NCI-H446 treated with DMSO at 0.1 percent for 48 hours (cell line): ENCODE measurements at regions not wholly inside any gene's neighbourhood (a gene's known extent, or its start where the extent isn't known, plus 50 kb on each side); places are given as distances from the start of the nearest gene placed in this dataset.
"Not testable (repeated sequence)": the region's sequence is repeated elsewhere in the genome, so short reads cannot be mapped to it uniquely, and the experiment has no call there.

Source experiments
- DNase-seq: peaks from one replicate; lab custom pipeline; 2025; lab: John Stamatoyannopoulos, UW

- no peak for DNase-seq
Measured at GRCh38 chr6:86609549-86610388, 327.6 kb upstream of the HTR1E start.

DNA sequence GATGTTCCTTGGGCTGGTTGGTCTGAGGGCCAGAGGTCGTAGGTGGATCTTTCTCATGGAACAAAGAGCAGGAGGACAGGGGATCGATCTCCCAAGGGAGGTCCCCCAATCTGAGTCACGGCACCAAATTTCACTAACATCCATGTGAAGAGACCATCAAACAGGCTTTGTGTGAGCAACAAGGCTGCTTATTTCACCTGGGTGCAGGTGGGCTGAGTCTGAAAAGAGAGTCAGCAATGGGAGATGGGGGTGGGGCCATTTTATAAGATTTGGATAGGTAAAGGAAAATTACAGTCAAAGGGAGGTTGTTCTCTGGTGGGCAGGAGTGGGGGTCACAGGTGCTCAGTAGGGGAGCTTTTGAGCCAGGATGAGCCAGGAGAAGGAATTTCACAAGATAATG, 334.0 kb upstream of the HTR1E start:
- DNase-seq = not testable (repeated sequence)

DNA sequence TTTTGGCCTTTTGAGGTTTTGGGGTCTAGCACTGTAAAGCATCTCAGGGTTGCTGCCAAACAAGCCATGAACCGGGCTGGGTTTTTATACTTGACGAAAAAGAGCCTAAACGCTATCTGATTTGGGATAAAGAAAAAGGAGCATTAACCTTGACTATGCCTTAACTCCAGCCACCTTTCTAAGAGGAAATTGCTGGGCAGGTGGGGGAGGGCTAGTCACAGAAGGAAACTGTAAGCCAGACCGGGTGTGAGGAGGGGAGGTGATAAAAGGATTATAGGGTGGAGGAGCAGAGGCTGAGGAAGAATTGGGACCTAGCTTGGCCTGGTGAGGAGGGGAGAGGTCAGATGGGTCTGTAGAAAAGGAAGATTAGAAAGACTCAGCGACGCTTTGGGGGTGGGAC, 335.2 kb upstream of the HTR1E start:
- DNase-seq = not testable (repeated sequence)

GRCh38 chr6:86598969-86599368, 338.4 kb upstream of the HTR1E start:
- not testable (repeated sequence) for DNase-seq

DNA sequence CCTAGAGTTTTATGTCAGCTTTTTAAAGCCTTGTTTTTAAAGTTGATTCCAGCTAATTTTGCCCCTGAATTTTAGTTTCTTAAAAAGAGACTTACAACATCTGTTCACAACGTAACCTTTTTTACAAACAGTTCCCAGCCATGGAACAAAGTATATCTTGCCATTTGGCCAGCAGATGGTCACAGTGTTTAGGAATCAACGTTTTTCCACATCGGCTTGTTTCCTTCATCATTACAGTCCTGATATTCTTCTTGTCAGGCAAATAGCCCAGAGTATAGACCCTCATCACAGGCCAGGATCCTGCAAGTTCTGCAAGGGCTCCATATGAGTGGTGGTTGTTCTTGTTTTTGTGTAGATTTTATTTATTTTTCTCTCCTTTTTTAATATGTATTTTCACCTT, 341.7 kb upstream of the HTR1E start:
- no peak for DNase-seq

DNA sequence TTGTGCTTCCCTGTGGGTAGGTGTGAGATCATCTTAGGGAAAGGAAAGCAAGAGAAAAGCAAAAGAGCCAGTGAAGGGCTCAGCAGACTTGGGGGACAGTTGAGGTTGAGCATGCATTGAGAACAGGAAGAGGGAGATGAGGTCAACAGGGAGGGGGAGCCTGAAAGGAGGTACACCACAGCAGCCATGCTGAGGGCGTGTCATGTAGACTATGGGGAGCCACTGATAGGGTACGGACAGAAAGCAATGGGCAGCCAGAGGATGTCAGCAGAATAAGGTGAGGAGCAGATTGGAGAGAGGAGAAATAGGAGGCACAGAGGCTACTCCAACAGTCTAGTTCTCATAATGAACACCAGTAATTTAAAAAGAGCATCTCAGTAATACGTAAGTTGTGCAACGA, 351.1 kb upstream of the HTR1E start:
- DNase-seq = no peak

DNA sequence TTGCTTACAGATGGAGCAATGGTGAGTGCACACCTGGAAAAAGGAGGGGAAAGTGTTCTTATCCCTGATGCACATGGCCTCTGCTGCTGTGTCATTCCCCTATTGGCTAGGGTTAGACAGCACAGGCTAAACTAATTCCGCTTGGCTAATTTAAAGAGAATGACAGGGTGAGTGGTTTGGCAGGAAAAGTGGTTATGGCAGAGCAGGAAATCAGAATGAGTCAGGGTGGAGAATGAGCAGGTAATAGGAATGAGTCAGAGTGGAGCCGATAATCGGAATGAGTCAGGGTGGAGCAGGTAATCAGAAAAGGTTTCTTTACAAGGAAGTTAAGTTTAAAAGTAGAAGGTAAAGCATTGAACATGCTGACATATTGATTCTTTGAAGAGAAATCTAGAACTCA, 355.5 kb upstream of the HTR1E start:
- no peak for DNase-seq

GRCh38 chr6:86563197-86563596, 374.1 kb upstream of the HTR1E start:
- no peak for DNase-seq

DNA sequence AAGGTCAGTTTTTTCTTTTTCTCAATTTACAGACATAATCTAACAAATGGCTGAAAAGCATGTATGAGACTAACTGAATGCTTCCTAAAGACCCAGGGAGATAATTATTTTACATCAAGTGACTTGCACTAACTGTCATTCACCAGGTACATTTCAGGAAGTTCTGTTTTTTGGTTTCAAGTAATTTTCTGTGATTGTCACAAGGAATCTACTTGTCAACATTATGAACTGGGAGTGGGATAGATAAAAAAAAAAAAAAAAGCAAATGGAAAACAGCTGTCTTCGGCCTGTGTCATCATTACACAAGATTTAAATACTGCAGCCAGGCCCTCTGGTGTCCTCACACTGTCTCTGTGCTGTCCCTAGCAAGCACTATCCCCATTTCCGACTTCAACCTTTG, 379.0 kb upstream of the HTR1E start:
- DNase-seq = no peak

DNA sequence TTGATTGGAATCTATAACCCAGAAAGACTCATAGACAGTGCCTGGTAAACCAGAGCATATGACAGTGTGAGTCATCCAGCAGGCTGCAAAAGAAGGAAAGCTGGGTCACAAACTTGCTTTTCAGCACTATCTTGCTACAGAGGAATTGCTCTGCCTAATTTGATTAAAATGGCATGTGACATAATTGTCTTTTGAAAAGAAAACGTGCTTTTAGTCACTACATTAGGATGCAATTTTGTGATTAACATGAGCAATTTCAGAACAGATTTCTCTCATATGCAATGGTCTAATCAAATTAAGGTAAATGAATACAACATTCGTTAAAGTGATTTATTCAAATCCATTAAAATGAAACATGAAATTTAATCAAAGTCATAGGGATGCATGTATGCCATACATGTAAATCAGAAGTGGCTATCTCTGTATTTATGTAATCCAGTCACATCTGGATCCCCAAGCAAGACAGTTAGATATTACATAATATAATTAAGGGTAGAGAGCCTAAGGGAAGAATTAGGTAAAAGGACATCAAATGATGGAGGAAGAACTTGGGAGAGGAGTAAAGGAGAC, 400.0 kb upstream of the HTR1E start:
- DNase-seq = no peak

DNA sequence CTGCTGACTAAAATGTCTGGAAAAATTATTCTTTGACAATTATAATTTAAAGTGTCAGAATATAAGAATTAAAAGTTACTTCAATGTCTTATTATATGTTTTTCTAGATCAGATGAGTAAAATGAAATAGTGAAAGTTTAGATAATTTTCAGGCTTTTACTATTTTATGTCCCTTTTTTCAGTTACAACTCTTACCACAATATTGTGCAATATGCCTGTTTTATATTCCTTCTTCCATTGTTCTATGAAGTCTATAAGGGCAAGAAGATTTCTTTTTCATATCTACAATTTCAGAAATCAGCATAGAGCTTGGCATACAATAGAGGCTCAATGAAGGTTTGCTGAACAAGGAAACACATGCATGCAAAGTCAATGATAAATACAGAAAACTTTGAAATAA, 401.2 kb upstream of the HTR1E start:
- DNase-seq = no peak

GRCh38 chr6:86535100-86535499, 402.2 kb upstream of the HTR1E start:
- DNase-seq = no peak

- no peak for DNase-seq
Measured at GRCh38 chr6:86529635-86530034, 407.7 kb upstream of the HTR1E start.

- DNase-seq = no peak
Measured at GRCh38 chr6:86526238-86526637, 411.1 kb upstream of the HTR1E start.

- DNase-seq = no peak
Measured at GRCh38 chr6:86516087-86516486, 421.2 kb upstream of the HTR1E start.

GRCh38 chr6:86511962-86512361, 425.4 kb upstream of the HTR1E start:
- DNase-seq = no peak

DNA sequence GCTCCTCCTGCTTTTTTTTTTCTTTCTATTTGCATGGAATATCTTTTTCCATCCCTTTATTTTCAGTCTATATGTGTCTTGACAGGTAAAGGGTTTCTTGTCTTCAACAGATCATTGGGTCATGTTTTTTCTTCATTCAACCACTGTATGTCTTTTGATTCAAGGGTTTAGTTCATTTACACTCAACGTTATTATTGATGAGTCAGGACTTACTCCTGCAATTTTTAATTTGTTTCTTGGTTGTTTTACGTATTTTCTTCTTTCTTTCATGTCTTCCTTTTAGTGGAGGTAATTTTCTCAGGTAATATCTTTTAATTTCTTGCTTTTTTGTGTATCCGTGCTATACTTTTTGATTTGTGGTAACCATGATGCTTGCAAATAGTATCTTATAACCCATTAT, 429.1 kb upstream of the HTR1E start:
- DNase-seq = no peak

GRCh38 chr6:86502497-86502896, 434.8 kb upstream of the HTR1E start:
- DNase-seq = no peak

DNA sequence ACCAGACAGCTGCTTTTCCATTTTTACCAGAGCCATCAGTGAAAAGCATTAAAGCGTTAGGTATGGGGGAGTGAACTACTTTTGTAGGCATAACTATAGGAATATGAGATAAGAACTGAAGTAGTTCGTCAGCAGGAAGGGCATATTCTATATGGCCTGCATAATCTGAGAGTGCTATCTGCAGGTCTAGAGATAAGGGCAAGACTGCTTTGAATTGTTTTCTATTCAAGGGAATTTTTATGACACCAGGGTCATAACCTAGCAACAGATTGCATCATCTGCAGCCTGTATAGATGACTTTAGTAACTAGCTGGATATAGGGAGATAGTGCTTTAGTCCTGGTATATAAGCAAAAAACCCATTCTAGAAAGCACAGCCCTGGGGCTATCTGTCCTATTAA, 437.3 kb upstream of the HTR1E start:
- DNase-seq = no peak

- DNase-seq = not testable (repeated sequence)
Measured at GRCh38 chr6:86489042-86489441, 448.3 kb upstream of the HTR1E start.

GRCh38 chr6:86487660-86488221, 449.6 kb upstream of the HTR1E start:
- DNase-seq = no peak

DNA sequence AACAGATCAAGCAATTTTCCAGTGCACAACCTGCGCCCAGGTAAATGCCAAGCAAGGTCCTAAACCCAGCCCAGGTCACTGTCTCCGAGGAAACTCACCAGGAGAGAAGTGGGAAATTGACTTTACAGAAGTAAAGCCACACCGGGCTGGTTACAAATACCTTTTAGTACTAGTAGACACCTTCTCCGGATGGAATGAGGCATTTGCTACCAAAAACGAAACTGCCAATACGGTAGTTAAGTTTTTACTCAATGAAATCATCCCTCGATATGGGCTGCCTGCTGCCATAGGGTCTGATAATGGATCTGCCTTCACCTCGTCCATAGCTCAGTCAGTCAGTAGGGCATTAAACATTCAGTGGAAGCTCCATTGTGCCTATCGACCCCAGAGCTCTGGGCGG, 459.0 kb upstream of the HTR1E start:
- DNase-seq = not testable (repeated sequence)

DNA sequence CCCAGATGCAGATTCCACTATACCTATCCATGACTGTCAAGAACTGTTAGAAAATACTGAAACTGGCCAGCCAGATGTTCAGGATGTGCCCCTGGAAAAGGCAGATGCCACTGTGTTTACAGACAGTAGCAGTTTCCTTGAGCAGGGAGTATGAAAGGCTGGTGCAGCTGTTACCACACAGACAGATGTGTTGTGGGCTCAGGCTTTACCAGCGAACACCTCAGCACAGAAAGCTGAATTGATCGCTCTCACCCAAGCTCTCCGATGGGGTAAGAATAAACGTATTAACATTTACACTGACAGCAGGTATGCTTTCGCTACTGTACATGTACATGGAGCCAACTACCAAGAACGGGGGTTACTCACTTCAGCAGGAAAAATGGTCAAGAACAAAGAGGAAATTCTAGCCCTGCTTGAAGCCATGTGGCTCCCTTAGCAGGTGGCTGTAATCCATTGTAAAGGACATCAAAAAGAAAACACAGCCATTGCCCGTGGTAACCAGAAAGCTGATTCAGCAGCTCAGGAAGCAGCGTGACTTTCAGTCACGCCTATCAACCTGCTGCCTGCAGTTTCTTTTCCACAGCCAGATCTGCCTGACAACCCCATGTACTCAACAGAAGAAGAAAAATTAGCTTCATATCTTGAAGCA, 459.7 kb upstream of the HTR1E start:
- DNase-seq = no peak
